A549 (cell line): ENCODE measurements at regions not wholly inside any gene's neighbourhood (a gene's known extent, or its start where the extent isn't known, plus 50 kb on each side); places are given as distances from the start of the nearest gene placed in this dataset.

Experiments used
- ATAC-seq, 2 experiments: fragments of 200-7000 bp in 1 of 2; fragments of >200 bp in 1 of 2; cut with Nextera tagmentation in 1 of 2; cut with Tn5 transposase in 1 of 2; 3 replicates each; pipeline versions ENCODE4 v1.8.0 to v1.9.1; 2018 to 2020; ENCODE audit warnings: mild to moderate bottlenecking in 1 of 2, moderate library complexity in 1 of 2
- CTCF ChIA-PET: fragments of 300-600 bp; sonication (Branson Sonifier 250); formaldehyde crosslinking; extraction: SDS; loops from one replicate; lab custom pipeline; 2021; ENCODE audit warnings: antibody characterized with exemption, inconsistent platforms; lab: Yijun Ruan, JAX
- POLR2A ChIA-PET: fragments of 350-600 bp; formaldehyde crosslinking; extraction: SDS; loops from one replicate; lab custom pipeline; 2021; ENCODE audit warnings: antibody characterized with exemption, inconsistent platforms; lab: Yijun Ruan, JAX
- DNase-seq, 2 experiments: peaks; one replicate each; pipeline versions ENCODE4 v3.0.0 to v3.0.0-alpha.2; 2011 to 2016; ENCODE audit warnings: low read depth in 1 of 2, low spot score in 1 of 2
- FAIRE-seq: peaks from 2 replicates; lab custom pipeline; 2011; peaks lifted over from hg19 to GRCh38; lab: Jason Lieb, UNC
- H3K27ac ChIP-seq, 2 experiments: fragments of >200 bp; sonication (Bioruptor Twin); formaldehyde crosslinking; 3 replicates each; pipeline ENCODE4 v1.5.1; 2016 to 2017
- H3K4me1 ChIP-seq: fragments of >200 bp; sonication (Bioruptor Twin); formaldehyde crosslinking; 3 replicates; pipeline ENCODE4 v1.6.1; 2016
- H3K4me2 ChIP-seq: fragments of >200 bp; sonication (Bioruptor Twin); formaldehyde crosslinking; 3 replicates; pipeline ENCODE4 v1.6.1; 2016
- H3K4me3 ChIP-seq: fragments of >200 bp; sonication (Bioruptor Twin); formaldehyde crosslinking; 3 replicates; pipeline ENCODE4 v1.5.1; 2016
- H3K9me3 ChIP-seq: fragments of >200 bp; sonication (Bioruptor Twin); formaldehyde crosslinking; 3 replicates; pipeline ENCODE4 v1.6.1; 2016
- BHLHE40 ChIP-seq: IDR thresholded peaks from 2 replicates; pipeline ENCODE4 v1.6.1; 2012; ENCODE audit warnings: low read depth, low read length, inconsistent platforms
- CBX8 ChIP-seq: fragments of 200-600 bp; sonication (generic); IDR thresholded peaks from 2 replicates; pipeline ENCODE4 v1.6.1; 2016
- CTCF ChIP-seq: fragments of >200 bp; sonication (Bioruptor Twin); formaldehyde crosslinking; IDR thresholded peaks from 3 replicates; pipeline ENCODE4 v1.5.1; 2016
- E2F6 ChIP-seq: IDR thresholded peaks from 2 replicates; pipeline ENCODE4 v1.6.1; 2012; ENCODE audit warnings: low read depth, borderline replicate concordance
- ELK1 ChIP-seq: fragments of 150-350 bp; IDR thresholded peaks from 2 replicates; pipeline ENCODE4 v1.6.1; 2014; ENCODE audit warnings: low read depth, mild to moderate bottlenecking, low read length
- EP300 ChIP-seq, 2 experiments: fragments of >200 bp; sonication (Bioruptor Twin); formaldehyde crosslinking; IDR thresholded peaks; 2 replicates in 1 of 2; 3 replicates in 1 of 2; pipeline ENCODE4 v1.6.1; 2016 to 2017
- ESRRA ChIP-seq: fragments of 150-350 bp; IDR thresholded peaks from 2 replicates; pipeline ENCODE4 v1.6.1; 2014; ENCODE audit warnings: mild to moderate bottlenecking, low read length, borderline replicate concordance
- FOXS1 ChIP-seq: fragments of 250-450 bp; sonication (Bioruptor Pico); IDR thresholded peaks from 2 replicates; pipeline ENCODE4 v1.5.0; 2020; ENCODE audit warnings: mild to moderate bottlenecking, moderate library complexity
- HEYL ChIP-seq: fragments of 250-450 bp; sonication (Bioruptor Pico); IDR thresholded peaks from 2 replicates; pipeline ENCODE4 v1.8.0; 2021; ENCODE audit warnings: mild to moderate bottlenecking, moderate library complexity
- HOXA7 ChIP-seq: fragments of 250-450 bp; sonication (Bioruptor Pico); IDR thresholded peaks from 2 replicates; pipeline ENCODE4 v1.5.0; 2020; ENCODE audit warnings: mild to moderate bottlenecking, moderate library complexity
- KDM1A ChIP-seq: fragments of 200-600 bp; sonication (generic); IDR thresholded peaks from 2 replicates; pipeline ENCODE4 v1.6.1; 2016; ENCODE audit warnings: low read depth, mild to moderate bottlenecking
- MAX ChIP-seq: IDR thresholded peaks from 2 replicates; pipeline ENCODE4 v1.6.1; 2012
- MYC ChIP-seq: IDR thresholded peaks from 2 replicates; pipeline ENCODE4 v1.6.1; 2012; ENCODE audit warnings: mild to moderate bottlenecking, inconsistent platforms, low read length, improper control_type of control experiment, borderline replicate concordance
- NFE2L2 ChIP-seq: fragments of 150-350 bp; conservative IDR thresholded peaks from 2 replicates; pipeline ENCODE4 v1.6.1; 2014; ENCODE audit warnings: low read length
- PBX3 ChIP-seq: IDR thresholded peaks from 2 replicates; pipeline ENCODE4 v1.6.1; 2012
- PHF8 ChIP-seq: fragments of 200-600 bp; sonication (generic); IDR thresholded peaks from 2 replicates; pipeline ENCODE4 v1.6.1; 2016; ENCODE audit warnings: low read depth, mild to moderate bottlenecking, antibody characterized with exemption, moderate library complexity, borderline replicate concordance
- POLR2A ChIP-seq: IDR thresholded peaks from 2 replicates; pipeline ENCODE4 v1.6.1; 2012; ENCODE audit warnings: mild to moderate bottlenecking, low read length
- POLR2AphosphoS2 ChIP-seq: conservative IDR thresholded peaks from 2 replicates; pipeline ENCODE4 v1.6.1; 2012; ENCODE audit warnings: low read length, improper control_type of control experiment, inconsistent platforms
- TP53 ChIP-seq: fragments of 250-450 bp; sonication (Bioruptor Pico); IDR thresholded peaks from 2 replicates; pipeline ENCODE4 v1.5.0; 2021; ENCODE audit warnings: mild to moderate bottlenecking, moderate library complexity
- USF2 ChIP-seq: fragments of 450-650 bp; IDR thresholded peaks from 2 replicates; pipeline ENCODE4 v1.6.1; 2014; ENCODE audit warnings: antibody characterized with exemption
- ZNF302 ChIP-seq: fragments of 250-450 bp; sonication (Bioruptor Pico); IDR thresholded peaks from 2 replicates; pipeline ENCODE4 v1.9.0; 2021; ENCODE audit warnings: inconsistent platforms, mild to moderate bottlenecking, moderate library complexity
- WGBS: methylation state at CpG from one replicate; pipeline ENCODE4 v1.1.6; 2017; ENCODE audit errors: missing lambda C conversion rate; 5-methylcytosine and 5-hydroxymethylcytosine counted together

GRCh38 chrY:17259497-17259896, 620.5 kb downstream of the CDY2B start:
- H3K4me3 ChIP-seq, result no peak overlapping the region
- FAIRE-seq (no peak), ATAC-seq (no peak), DNase-seq (no peak)
- no peaks in the 10 kb centered on the region for H3K9me3 ChIP-seq
- ChIA-PET POLR2A (no interaction called here), CTCF (no interaction called here)
- TF ChIP-seq POLR2A (no peak), TP53 (CRISPR knock-in tag) (no peak), ZNF302 (CRISPR knock-in tag) (no peak), PHF8 (no peak), ELK1 (no peak), CBX8 (no peak), HEYL (CRISPR knock-in tag) (no peak), E2F6 (no peak), FOXS1 (CRISPR knock-in tag) (no peak), BHLHE40 (no peak)
- H3K4me2 ChIP-seq, result no peak overlapping the region
- no peaks in the 10 kb centered on the region for H3K4me1 ChIP-seq
- no peak overlapping the region for H3K27ac ChIP-seq

GRCh38 chrY:17238406-17238805, 641.6 kb downstream of the CDY2B start:
- Histone ChIP-seq H3K4me1 (no peaks in the 10 kb centered on the region), H3K9me3 (no peaks in the 10 kb centered on the region), H3K4me3 (no peak overlapping the region), H3K27ac (no peak overlapping the region), H3K4me2 (no peak overlapping the region)
- DNase-seq, result no peak
- FAIRE-seq, result no peak
- POLR2A ChIA-PET, result no interaction called here
- no peak for ATAC-seq
- CTCF ChIA-PET, result no interaction called here
- no peak for TF ChIP-seq USF2
- TF ChIP-seq EP300 (IDR thresholded peaks at IDR 0.05), result no peak
- no peak for TF ChIP-seq MAX
- TF ChIP-seq TP53 (CRISPR knock-in tag), result no peak
- no peak for TF ChIP-seq ELK1
- no peak for TF ChIP-seq KDM1A
- no peak for TF ChIP-seq ESRRA
- TF ChIP-seq PBX3, result no peak
- TF ChIP-seq POLR2AphosphoS2, result no peak
- TF ChIP-seq CTCF, result no peak
- no peak for TF ChIP-seq MYC
- no peak for TF ChIP-seq NFE2L2
- no peak for TF ChIP-seq FOXS1 (CRISPR knock-in tag)
- no peak for TF ChIP-seq HOXA7
- WGBS, result 0% methylated on average over 2 of the region's 2 CpGs
